ENCODE measurements at regions not wholly inside any gene's neighbourhood (a gene's known extent, or its start where the extent isn't known, plus 50 kb on each side); places are given as distances from the start of the nearest gene placed in this dataset.
"Not testable (repeated sequence)": the region's sequence is repeated elsewhere in the genome, so short reads cannot be mapped to it uniquely, and the experiment has no call there.

- no peak for DNase-seq (ENCODE audit: low read depth)
Observed at GRCh38 chr13:90889906-90890834, 457.3 kb upstream of the MIR17HG start.

GRCh38 chr13:90891329-90891728 lies 456.2 kb upstream of the MIR17HG start:
- DNase-seq (ENCODE audit: low read depth) = no peak

GRCh38 chr13:90893199-90893598 lies 454.3 kb upstream of the MIR17HG start:
- DNase-seq (ENCODE audit: low read depth) = not testable (repeated sequence)

DNA sequence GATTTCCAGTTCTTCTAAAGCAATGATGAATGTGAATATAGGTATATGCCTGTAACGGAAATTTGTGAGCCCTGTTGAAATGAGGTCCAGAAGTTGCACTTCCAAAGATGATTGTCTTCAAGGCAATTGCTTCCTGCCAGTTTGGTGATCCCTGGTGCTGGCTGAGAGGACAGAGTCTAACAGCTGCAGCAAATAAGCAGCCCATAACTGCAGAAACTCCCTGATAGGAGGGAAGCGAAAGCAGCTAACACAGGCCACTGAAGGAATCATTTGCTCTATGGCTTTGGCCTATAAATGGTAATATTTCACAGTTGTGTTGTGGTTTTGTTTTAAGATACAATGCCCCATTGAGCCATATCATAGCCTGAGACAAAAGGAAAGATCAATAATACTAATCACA lies 451.5 kb upstream of the MIR17HG start:
- DNase-seq (ENCODE audit: low read depth) = no peak

DNA sequence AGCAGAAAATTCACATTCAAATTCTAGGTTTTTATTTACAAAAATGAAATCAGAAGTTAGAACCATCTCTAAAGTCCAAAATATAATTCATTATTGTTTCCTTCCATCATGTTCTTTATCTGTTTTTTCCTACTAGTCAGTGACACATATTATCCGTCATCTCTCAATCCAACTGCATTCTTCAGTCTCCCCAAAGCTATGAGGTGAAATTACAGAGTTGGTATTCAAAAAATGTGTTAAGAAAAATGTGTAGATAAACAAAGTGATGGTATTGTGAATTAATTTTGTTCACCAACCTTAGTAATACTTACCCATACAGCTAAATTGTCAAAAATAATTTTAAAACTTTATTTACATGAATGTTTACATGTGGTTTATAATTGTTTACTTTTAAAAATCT lies 448.7 kb upstream of the MIR17HG start:
- DNase-seq (ENCODE audit: low read depth) = no peak

- no peak for DNase-seq (ENCODE audit: low read depth)
Observed at GRCh38 chr13:90899416-90899815, 448.1 kb upstream of the MIR17HG start.

DNA sequence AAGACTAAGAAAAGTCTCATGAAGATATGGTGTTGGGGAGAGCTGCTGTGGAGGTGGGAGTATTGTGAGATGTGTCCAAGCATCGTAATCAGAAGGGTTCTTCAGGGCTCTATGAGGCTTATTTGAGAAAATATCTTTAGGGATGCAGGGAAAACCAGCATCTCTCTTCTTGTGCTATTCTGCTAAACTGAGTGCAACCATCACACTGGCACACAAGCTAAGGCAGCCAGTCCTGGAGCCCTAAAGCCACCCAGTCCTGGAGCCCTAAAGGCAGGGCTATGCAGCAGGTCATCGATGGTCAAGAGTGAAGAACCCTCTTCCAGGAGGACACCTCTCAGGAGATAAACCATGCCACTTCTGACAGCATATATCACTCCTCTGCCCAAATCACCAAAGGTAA lies 445.2 kb upstream of the MIR17HG start:
- no peak for DNase-seq (ENCODE audit: low read depth)

GRCh38 chr13:90906554-90906953 lies 440.9 kb upstream of the MIR17HG start:
- no peak for DNase-seq (ENCODE audit: low read depth)

DNA sequence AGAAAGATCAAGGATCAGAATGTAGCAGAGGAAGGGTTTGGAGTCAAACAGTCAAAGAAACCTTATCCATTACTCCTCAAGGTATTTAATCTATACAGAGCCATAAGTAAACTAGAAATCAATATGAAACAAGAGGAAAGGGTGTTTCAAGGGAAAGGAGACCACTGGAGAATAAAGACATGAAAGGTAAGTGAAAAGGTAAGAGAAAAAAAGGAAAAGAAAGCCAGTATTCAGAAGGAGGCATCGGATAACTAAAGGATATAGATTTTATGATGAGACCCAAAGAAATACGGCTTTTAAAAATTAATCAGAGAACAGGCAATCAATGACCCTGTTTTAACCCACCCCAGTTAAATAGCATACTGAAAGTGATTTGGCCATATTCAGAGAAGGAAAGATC lies 438.7 kb upstream of the MIR17HG start:
- DNase-seq (ENCODE audit: low read depth) = no peak

GRCh38 chr13:90910018-90910639 lies 437.4 kb upstream of the MIR17HG start:
- DNase-seq (ENCODE audit: low read depth) = no peak

- no peak for DNase-seq (ENCODE audit: low read depth)
Observed at GRCh38 chr13:90912247-90912646, 435.2 kb upstream of the MIR17HG start.

GRCh38 chr13:90918536-90918935 lies 429.0 kb upstream of the MIR17HG start:
- no peak for DNase-seq (ENCODE audit: low read depth)

DNA sequence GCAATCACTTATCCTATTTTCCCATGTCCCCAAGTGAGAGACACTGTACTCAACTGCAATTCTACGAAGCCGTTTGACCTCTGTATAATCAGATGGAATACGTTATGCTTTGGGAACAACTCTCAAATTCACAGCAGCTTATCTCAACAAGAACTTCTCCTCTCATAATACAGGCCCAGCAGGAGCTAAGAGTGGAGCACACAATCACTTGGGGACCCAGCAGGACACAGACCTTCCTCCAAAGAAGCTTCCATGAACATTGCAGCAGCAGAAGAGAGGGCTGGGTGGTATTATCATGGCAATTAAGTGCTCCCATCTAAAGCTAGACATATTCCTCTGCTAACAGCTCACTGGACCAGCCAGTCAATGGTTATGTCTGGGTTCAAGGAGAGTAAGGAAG lies 428.3 kb upstream of the MIR17HG start:
- DNase-seq (ENCODE audit: low read depth) = no peak

GRCh38 chr13:90926459-90926858 lies 421.0 kb upstream of the MIR17HG start:
- no peak for DNase-seq (ENCODE audit: low read depth)

DNA sequence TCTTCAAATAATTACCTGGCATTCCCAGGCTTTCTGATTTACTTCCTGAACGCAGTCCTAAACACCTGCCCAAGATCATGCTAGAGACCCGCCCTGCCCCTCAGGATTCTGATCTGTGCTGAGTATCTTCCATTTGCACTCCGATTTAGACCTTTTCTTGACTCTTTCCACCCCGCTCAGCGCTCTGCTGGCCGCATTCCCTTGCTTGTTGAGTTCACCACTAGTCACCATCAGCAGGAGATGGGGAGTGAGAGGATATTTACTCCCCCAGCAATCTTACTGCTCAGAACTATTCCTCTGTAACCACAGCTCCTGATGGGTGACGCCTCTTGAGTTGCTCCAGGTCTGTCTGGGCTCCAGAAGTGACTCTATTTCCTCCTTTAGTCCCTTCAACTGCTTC lies 419.4 kb upstream of the MIR17HG start:
- DNase-seq (ENCODE audit: low read depth) = no peak

GRCh38 chr13:90933097-90933826 lies 414.2 kb upstream of the MIR17HG start:
- no peak for DNase-seq (ENCODE audit: low read depth)

GRCh38 chr13:90934741-90935140 lies 412.7 kb upstream of the MIR17HG start:
- DNase-seq (ENCODE audit: low read depth) = no peak

GRCh38 chr13:90938848-90939247 lies 408.6 kb upstream of the MIR17HG start:
- DNase-seq (ENCODE audit: low read depth) = no peak

- no peak for DNase-seq (ENCODE audit: low read depth)
Observed at GRCh38 chr13:90943946-90944345, 403.5 kb upstream of the MIR17HG start.

DNA sequence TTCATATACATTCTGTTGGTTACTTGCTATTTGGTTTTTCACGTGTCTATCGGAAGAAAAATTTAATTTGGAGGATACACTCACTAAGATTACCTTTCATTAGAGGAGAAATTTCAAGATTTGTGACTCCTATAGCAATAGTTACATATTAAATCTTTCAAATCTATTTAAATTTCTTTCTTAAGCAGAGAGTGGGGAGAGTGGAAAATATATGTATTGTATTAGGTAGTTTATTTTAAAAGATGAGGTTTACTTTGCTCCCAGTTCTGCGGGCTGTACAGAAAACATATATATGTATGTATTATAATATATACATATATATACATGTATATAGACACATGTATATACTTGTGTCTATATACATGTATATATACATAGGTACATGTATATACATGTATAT lies 402.3 kb upstream of the MIR17HG start:
- not testable (repeated sequence) for DNase-seq (ENCODE audit: low read depth)

- not testable (repeated sequence) for DNase-seq (ENCODE audit: low read depth)
Observed at GRCh38 chr13:90946125-90946524, 401.4 kb upstream of the MIR17HG start.

DNA sequence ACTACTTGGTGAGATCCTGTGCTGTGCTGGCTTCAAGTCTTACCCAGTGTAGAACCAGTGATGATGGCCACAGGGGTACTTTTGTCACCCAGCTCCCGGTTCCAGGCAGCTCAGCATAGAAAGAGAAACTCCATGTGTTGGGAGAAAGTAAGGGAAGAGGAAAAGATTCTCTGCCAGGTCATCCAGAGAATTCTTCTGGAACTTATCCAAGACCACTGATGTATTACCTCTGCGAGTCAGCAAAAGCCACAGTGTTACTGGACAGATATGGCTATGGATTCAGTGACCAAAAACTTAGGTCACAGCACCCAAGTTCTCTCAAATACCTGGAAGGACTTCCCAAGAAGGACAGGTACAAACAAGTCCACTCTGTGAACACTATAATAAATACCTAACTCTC lies 399.5 kb upstream of the MIR17HG start:
- DNase-seq (ENCODE audit: low read depth) = no peak

DNA sequence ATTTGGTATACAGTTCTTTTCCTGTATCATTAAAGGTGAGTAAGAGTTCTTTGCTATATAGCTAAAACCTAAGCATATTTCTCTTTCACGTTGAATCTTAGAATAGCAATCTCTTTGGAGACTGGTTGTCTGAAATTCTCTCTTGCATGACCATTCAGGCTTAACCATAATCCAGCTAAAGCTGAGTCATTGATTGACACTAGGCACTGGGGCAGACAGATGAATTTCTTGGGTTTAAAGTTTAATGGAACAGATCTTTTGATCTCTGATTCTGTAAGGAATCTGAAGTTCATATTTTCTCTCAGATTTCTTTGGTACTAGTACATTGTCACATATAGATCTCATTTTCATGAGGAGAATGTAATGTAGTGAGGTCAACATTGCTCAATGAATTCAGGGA lies 397.3 kb upstream of the MIR17HG start:
- DNase-seq (ENCODE audit: low read depth) = no peak
